CD14-positive monocyte (primary cell): ENCODE measurements at regions not wholly inside any gene's neighbourhood (a gene's known extent, or its start where the extent isn't known, plus 50 kb on each side); places are given as distances from the start of the nearest gene placed in this dataset.

Experiments
- DNase-seq, 3 donors: peaks; one replicate each; pipeline ENCODE4 v3.0.0-alpha.2; 2011 to 2022
- H2AFZ ChIP-seq: 2 replicates; pipeline ENCODE4 v1.6.0; 2012; ENCODE audit warnings: mild to moderate bottlenecking, low read depth, low read length, inconsistent platforms; ENCODE audit not compliant: insufficient read depth, poor library complexity, severe bottlenecking
- H3K27ac ChIP-seq, 2 donors: 1 replicate in 1 of 2; 2 replicates in 1 of 2; pipeline ENCODE4 v1.5.1; 2012 to 2013; ENCODE audit warnings: low read length in 2 of 2, control low read depth in 1 of 2, inconsistent platforms in 1 of 2, low read depth in 1 of 2, mild to moderate bottlenecking in 1 of 2
- H3K27me3 ChIP-seq, 2 donors: one replicate each; pipeline versions ENCODE4 v1.6.0 to v1.6.1; 2011 to 2013; ENCODE audit warnings: low read length in 2 of 2; ENCODE audit not compliant: control insufficient read depth in 2 of 2, insufficient read depth in 2 of 2
- H3K36me3 ChIP-seq, 2 donors: replicated peaks in 1 of 2; 1 replicate in 1 of 2; 2 replicates in 1 of 2; pipeline versions ENCODE4 v1.5.1 to v1.6.1; 2012 to 2013; ENCODE audit warnings: low read length in 2 of 2, control low read depth in 1 of 2, inconsistent platforms in 1 of 2, mild to moderate bottlenecking in 1 of 2; ENCODE audit not compliant: insufficient read depth in 2 of 2, control insufficient read depth in 1 of 2
- H3K4me1 ChIP-seq, 2 donors: 1 replicate in 1 of 2; 2 replicates in 1 of 2; pipeline versions ENCODE4 v1.5.1 to v1.6.1; 2012 to 2013; ENCODE audit warnings: low read length in 2 of 2, control low read depth in 1 of 2, inconsistent platforms in 1 of 2, mild to moderate bottlenecking in 1 of 2, moderate library complexity in 1 of 2; ENCODE audit not compliant: insufficient read depth in 2 of 2, control insufficient read depth in 1 of 2
- H3K4me2 ChIP-seq: replicated peaks from 2 replicates; pipeline ENCODE3; 2012; ENCODE audit warnings: low read length, moderate library complexity, mild to moderate bottlenecking; ENCODE audit not compliant: poor library complexity, severe bottlenecking; ENCODE audit errors: extremely low read depth
- H3K4me3 ChIP-seq, 3 experiments: fragments of 200-600 bp in 1 of 3; sonication (generic) in 1 of 3; replicated peaks in 1 of 3; 1 replicate in 2 of 3; 2 replicates in 1 of 3; pipeline ENCODE4 v1.5.1; 2011 to 2013; ENCODE audit warnings: low read length in 3 of 3, mild to moderate bottlenecking in 3 of 3, control low read depth in 2 of 3, low read depth in 2 of 3, inconsistent platforms in 1 of 3, moderate library complexity in 1 of 3
- H3K79me2 ChIP-seq: 2 replicates; pipeline ENCODE4 v1.6.0; 2012; ENCODE audit warnings: mild to moderate bottlenecking, control low read depth, inconsistent platforms, low read length, moderate library complexity; ENCODE audit not compliant: insufficient read depth
- H3K9ac ChIP-seq: 2 replicates; pipeline ENCODE4 v1.6.0; 2017; ENCODE audit warnings: low read length, mild to moderate bottlenecking; ENCODE audit not compliant: insufficient read depth, poor library complexity, severe bottlenecking
- H3K9me3 ChIP-seq, 2 donors: replicated peaks in 1 of 2; 1 replicate in 1 of 2; 2 replicates in 1 of 2; pipeline versions ENCODE4 v1.5.1 to v1.6.1; 2012 to 2013; ENCODE audit warnings: low read length in 2 of 2, control low read depth in 1 of 2; ENCODE audit not compliant: control insufficient read depth in 1 of 2, insufficient read depth in 1 of 2
- H4K20me1 ChIP-seq: 2 replicates; pipeline ENCODE4 v1.6.0; 2012; ENCODE audit warnings: mild to moderate bottlenecking, low read length, control low read depth, moderate library complexity; ENCODE audit not compliant: insufficient read depth
- H3K27ac Mint-ChIP-seq, 7 donors: one replicate each; pipeline ENCODE4 v1.8.0; 2020; ENCODE audit warnings: mild to moderate bottlenecking in 7 of 7, mixed read lengths in 7 of 7, moderate library complexity in 6 of 7, inconsistent platforms in 2 of 7
- H3K27me3 Mint-ChIP-seq, 3 donors: one replicate each; pipeline ENCODE4 v1.8.0; 2021 to 2022; ENCODE audit warnings: low read depth in 3 of 3, mild to moderate bottlenecking in 3 of 3, mixed read lengths in 3 of 3, moderate library complexity in 3 of 3, inconsistent platforms in 1 of 3
- H3K36me3 Mint-ChIP-seq, 2 donors: one replicate each; pipeline ENCODE4 v1.8.0; 2020; ENCODE audit warnings: mixed read lengths in 2 of 2, inconsistent platforms in 1 of 2, mild to moderate bottlenecking in 1 of 2
- H3K4me1 Mint-ChIP-seq: one replicate; pipeline ENCODE4 v1.8.0; 2020; ENCODE audit warnings: mild to moderate bottlenecking, mixed read lengths
- H3K4me3 Mint-ChIP-seq, 2 donors: one replicate each; pipeline ENCODE4 v1.8.0; 2020; ENCODE audit warnings: mild to moderate bottlenecking in 2 of 2, mixed read lengths in 2 of 2, moderate library complexity in 1 of 2
- H3K9me3 Mint-ChIP-seq, 7 donors: one replicate each; pipeline ENCODE4 v1.8.0; 2020 to 2022; ENCODE audit warnings: mixed read lengths in 7 of 7, mild to moderate bottlenecking in 6 of 7, moderate library complexity in 6 of 7, inconsistent platforms in 2 of 7
- CTCF ChIP-seq: fragments of 200-600 bp; IDR thresholded peaks from one replicate; pipeline ENCODE4 v1.8.0; 2022; ENCODE audit warnings: antibody characterized with exemption, mild to moderate bottlenecking
- WGBS: methylation state at CpG from one replicate; pipeline ENCODE4 v1.1.5; 2013; ENCODE audit warnings: missing lambda C conversion rate; ENCODE audit not compliant: insufficient coverage; 5-methylcytosine and 5-hydroxymethylcytosine counted together
- intact Hi-C, 2 donors: fragments of 100-400 bp; cut with micrococcal nuclease; formaldehyde crosslinking; loops; one replicate each; pipeline versions ENCODE4 v1.15.0 to v1.15.1; 2023

- DNase-seq: no peak
- no peaks in the 10 kb centered on the region for H3K27me3 ChIP-seq
- H3K4me1 Mint-ChIP-seq: no peaks in the 10 kb centered on the region
- intact Hi-C loops: no loop called here
- H3K36me3 Mint-ChIP-seq: no peaks in the 10 kb centered on the region
- H3K36me3 ChIP-seq: no peaks in the 10 kb centered on the region
- H3K4me3 ChIP-seq: no peak overlapping the region
- no peak overlapping the region for H3K4me3 Mint-ChIP-seq
- no peaks in the 10 kb centered on the region for H3K4me1 ChIP-seq
- WGBS: no CpG with 5 or more reads among the region's 4 CpGs
- TF ChIP-seq CTCF: no peak
- H3K27me3 Mint-ChIP-seq: peaks cover 3 to 12% (median 4%) of the 10 kb centered on the region in 3 donors
- H2AFZ ChIP-seq: no peak overlapping the region
- peaks cover 4 to 14% (median 7%) of the 10 kb centered on the region in 7 donors for H3K9me3 Mint-ChIP-seq
- H3K27ac ChIP-seq: no peak overlapping the region
- no peaks in the 10 kb centered on the region for H3K79me2 ChIP-seq
- no peak overlapping the region for H3K27ac Mint-ChIP-seq
- H4K20me1 ChIP-seq: no peaks in the 10 kb centered on the region
- no peak overlapping the region for H3K4me2 ChIP-seq
- peaks cover 7% of the 10 kb centered on the region in 2 donors for H3K9me3 ChIP-seq
- H3K9ac ChIP-seq: no peak overlapping the region
Measured at GRCh38 chr17:51486091-51486490, 225.7 kb downstream of the UTP18 start.

DNA sequence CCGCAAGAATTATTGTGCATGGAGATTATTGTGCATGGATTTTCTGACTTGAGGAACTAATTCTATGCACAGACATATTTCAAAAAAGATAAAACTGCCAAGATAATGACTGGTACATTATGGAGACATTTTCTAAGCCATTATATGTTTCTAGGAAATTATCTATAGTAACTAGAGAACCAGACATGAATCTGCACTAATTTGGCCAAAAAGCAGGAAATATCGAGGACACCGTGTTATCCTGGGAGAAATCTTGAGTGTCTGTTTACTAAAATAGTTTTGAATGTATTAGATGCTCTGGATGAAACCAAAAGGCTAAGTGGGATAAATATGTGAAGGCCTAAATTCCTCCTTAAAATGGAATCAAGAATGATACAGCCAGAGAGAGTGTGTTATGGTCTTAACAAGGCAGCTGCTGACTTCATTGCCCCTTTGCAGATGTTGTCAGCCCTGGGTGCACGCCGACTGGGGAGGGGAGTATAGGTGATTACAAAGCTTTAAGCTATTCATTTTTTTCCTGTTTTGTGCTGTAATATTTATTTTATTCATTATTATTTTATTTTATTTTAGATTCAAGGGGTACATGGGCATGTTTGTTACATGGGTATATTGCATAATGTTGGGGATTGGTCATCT, 226.7 kb downstream of the UTP18 start:
- no peaks in the 10 kb centered on the region for H3K27me3 ChIP-seq
- H4K20me1 ChIP-seq: no peaks in the 10 kb centered on the region
- DNase-seq: no peak
- no peak overlapping the region for H2AFZ ChIP-seq
- no CpG with 5 or more reads among the region's 5 CpGs for WGBS
- H3K4me3 ChIP-seq: no peak overlapping the region
- no peaks in the 10 kb centered on the region for H3K9me3 ChIP-seq
- H3K36me3 ChIP-seq: no peaks in the 10 kb centered on the region
- no peaks in the 10 kb centered on the region for H3K4me1 ChIP-seq
- H3K79me2 ChIP-seq: no peaks in the 10 kb centered on the region
- Mint-ChIP-seq H3K4me1 (no peaks in the 10 kb centered on the region), H3K36me3 (no peaks in the 10 kb centered on the region), H3K9me3 (peaks cover 0 to 8% (median 0%) of the 10 kb centered on the region in 7 donors), H3K4me3 (no peak overlapping the region), H3K27ac (no peak overlapping the region), H3K27me3 (peaks cover 3 to 12% (median 4%) of the 10 kb centered on the region in 3 donors)
- no peak overlapping the region for H3K9ac ChIP-seq
- no peak overlapping the region for H3K27ac ChIP-seq
- TF ChIP-seq CTCF: no peak
- intact Hi-C loops: no loop called here
- H3K4me2 ChIP-seq: no peak overlapping the region
